ENCODE measurements at regions not wholly inside any gene's neighbourhood (a gene's known extent, or its start where the extent isn't known, plus 50 kb on each side); places are given as distances from the start of the nearest gene placed in this dataset.

- TF ChIP-seq CTCF (IDR thresholded peaks at IDR 0.05; ENCODE audit: low read depth, low read length): no peak
- H3K4me3 ChIP-seq (replicated peaks in 1 of 2; ENCODE audit: low read depth in 2 of 2, low read length in 2 of 2): no peak overlapping the region
- peak in 1 of 2 donors; percentile 28 for DNase-seq (ENCODE audit: low read depth in 2 of 2)
Observed at GRCh38 chr2:142218471-142218870, 87.7 kb upstream of the LRP1B start.

- peak in 1 of 2 donors; percentile 19 for DNase-seq (ENCODE audit: low read depth in 2 of 2)
- no peak overlapping the region for H3K4me3 ChIP-seq (replicated peaks in 1 of 2; ENCODE audit: low read depth in 2 of 2, low read length in 2 of 2)
- no peak for TF ChIP-seq CTCF (IDR thresholded peaks at IDR 0.05; ENCODE audit: low read depth, low read length)
Observed at GRCh38 chr2:142217804-142218203, 87.0 kb upstream of the LRP1B start.

GRCh38 chr2:142200062-142200461, 69.2 kb upstream of the LRP1B start:
- TF ChIP-seq CTCF (IDR thresholded peaks at IDR 0.05; ENCODE audit: low read depth, low read length): no peak
- no peak for DNase-seq (ENCODE audit: low read depth in 2 of 2)
- no peak overlapping the region for H3K4me3 ChIP-seq (replicated peaks in 1 of 2; ENCODE audit: low read depth in 2 of 2, low read length in 2 of 2)

GRCh38 chr2:142199073-142199472, 68.3 kb upstream of the LRP1B start:
- DNase-seq (ENCODE audit: low read depth in 2 of 2): no peak
- TF ChIP-seq CTCF (IDR thresholded peaks at IDR 0.05; ENCODE audit: low read depth, low read length): no peak
- no peak overlapping the region for H3K4me3 ChIP-seq (replicated peaks in 1 of 2; ENCODE audit: low read depth in 2 of 2, low read length in 2 of 2)

- peak; percentile 25 to 54 for DNase-seq (ENCODE audit: low read depth in 2 of 2)
- no peak for TF ChIP-seq CTCF (IDR thresholded peaks at IDR 0.05; ENCODE audit: low read depth, low read length)
- no peak overlapping the region for H3K4me3 ChIP-seq (replicated peaks in 1 of 2; ENCODE audit: low read depth in 2 of 2, low read length in 2 of 2)
Observed at GRCh38 chr2:142190805-142191204, 60.0 kb upstream of the LRP1B start.

- no peak for TF ChIP-seq CTCF (IDR thresholded peaks at IDR 0.05; ENCODE audit: low read depth, low read length)
- no peak for DNase-seq (ENCODE audit: low read depth in 2 of 2)
- H3K4me3 ChIP-seq (replicated peaks in 1 of 2; ENCODE audit: low read depth in 2 of 2, low read length in 2 of 2): no peak overlapping the region
Observed at GRCh38 chr2:142189501-142189900, 58.7 kb upstream of the LRP1B start.

- no peak overlapping the region for H3K4me3 ChIP-seq (replicated peaks in 1 of 2; ENCODE audit: low read depth in 2 of 2, low read length in 2 of 2)
- TF ChIP-seq CTCF (IDR thresholded peaks at IDR 0.05; ENCODE audit: low read depth, low read length): no peak
- peak; percentile 4 to 26 for DNase-seq (ENCODE audit: low read depth in 2 of 2)
Observed at GRCh38 chr2:142188562-142188961, 57.7 kb upstream of the LRP1B start.
